SK-N-SH (cell line): ENCODE measurements at regions not wholly inside any gene's neighbourhood (a gene's known extent, or its start where the extent isn't known, plus 50 kb on each side); places are given as distances from the start of the nearest gene placed in this dataset.
A peak's percentile ranks its signal among the peaks of the same experiment; 100 is the strongest.

Experiments used
- CTCF ChIA-PET: fragments of 300-600, 350-600 bp; formaldehyde crosslinking; extraction: SDS; loops from one replicate; lab custom pipeline; 2021; lab: Yijun Ruan, JAX
- POLR2A ChIA-PET: fragments of 350-600 bp; sonication (Branson Sonifier 250); formaldehyde crosslinking; extraction: SDS; loops from one replicate; lab custom pipeline; 2020; ENCODE audit warnings: antibody characterized with exemption, inconsistent platforms; lab: Yijun Ruan, JAX
- DNase-seq: peaks from one replicate; pipeline ENCODE4 v3.0.0; 2012
- H2AFZ ChIP-seq: fragments of 200-600 bp; sonication (generic); 2 replicates; pipeline ENCODE4 v1.8.1; 2016; ENCODE audit warnings: antibody characterized with exemption, mild to moderate bottlenecking, low read depth
- H3F3A ChIP-seq: fragments of 200-600 bp; sonication (generic); replicated peaks from 2 replicates; pipeline ENCODE3; 2016; ENCODE audit warnings: antibody characterized with exemption, mild to moderate bottlenecking; ENCODE audit not compliant: insufficient read depth
- H3K27ac ChIP-seq, 2 experiments: fragments of 200-500 bp in 1 of 2; fragments of 200-600 bp in 1 of 2; sonication (Bioruptor generic) in 1 of 2; sonication (generic), shearing (Covaris generic) in 1 of 2; 2 replicates each; pipeline versions ENCODE4 v1.5.1 to v1.6.1; 2014 to 2016; ENCODE audit warnings: low read depth in 2 of 2, inconsistent platforms in 1 of 2, low read length in 1 of 2, mild to moderate bottlenecking in 1 of 2, mixed read lengths in 1 of 2
- H3K27me3 ChIP-seq: fragments of 200-600 bp; sonication (generic), shearing (Covaris generic); 2 replicates; pipeline ENCODE4 v1.6.1; 2016; ENCODE audit warnings: mixed run types; ENCODE audit not compliant: insufficient read depth
- H3K36me3 ChIP-seq, 2 experiments: fragments of 200-500 bp in 1 of 2; fragments of 200-600 bp in 1 of 2; sonication (Bioruptor generic) in 1 of 2; sonication (generic) in 1 of 2; replicated peaks in 1 of 2; 2 replicates each; pipeline versions ENCODE3 to v1.5.1; 2014 to 2016; ENCODE audit warnings: low read length in 1 of 2, mild to moderate bottlenecking in 1 of 2; ENCODE audit not compliant: insufficient read depth in 2 of 2, control insufficient read depth in 1 of 2
- H3K4me1 ChIP-seq, 2 experiments: fragments of 200-500 bp in 1 of 2; fragments of 200-600 bp in 1 of 2; sonication (Bioruptor generic) in 1 of 2; sonication (generic), shearing (Covaris generic) in 1 of 2; 2 replicates each; pipeline versions ENCODE4 v1.5.1 to v1.6.1; 2014 to 2016; ENCODE audit warnings: low read depth in 1 of 2, low read length in 1 of 2, mixed run types in 1 of 2; ENCODE audit not compliant: insufficient read depth in 2 of 2, control insufficient read depth in 1 of 2
- H3K4me2 ChIP-seq: fragments of 200-600 bp; sonication (generic), shearing (Covaris generic); 2 replicates; pipeline ENCODE4 v1.6.1; 2017; ENCODE audit warnings: mixed run types
- H3K4me3 ChIP-seq, 2 experiments: fragments of 200-500 bp in 1 of 2; fragments of 200-600 bp in 1 of 2; sonication (Bioruptor generic) in 1 of 2; sonication (generic), shearing (Covaris generic) in 1 of 2; 2 replicates each; pipeline versions ENCODE4 v1.5.1 to v1.8.1; 2014 to 2016; ENCODE audit warnings: low read depth in 2 of 2, inconsistent platforms in 1 of 2, low read length in 1 of 2, mild to moderate bottlenecking in 1 of 2, mixed read lengths in 1 of 2, moderate library complexity in 1 of 2
- H3K79me2 ChIP-seq: fragments of 200-600 bp; sonication (generic); 2 replicates; pipeline ENCODE4 v1.8.1; 2017; ENCODE audit warnings: mild to moderate bottlenecking; ENCODE audit not compliant: insufficient read depth
- H3K9ac ChIP-seq: fragments of 200-600 bp; sonication (generic); 2 replicates; pipeline ENCODE4 v1.6.1; 2017; ENCODE audit warnings: mixed run types
- H3K9me2 ChIP-seq: fragments of 200-600 bp; sonication (generic); 2 replicates; pipeline ENCODE4 v1.6.1; 2017; ENCODE audit warnings: mixed run types
- H3K9me3 ChIP-seq: fragments of 200-600 bp; sonication (generic); 2 replicates; pipeline ENCODE4 v1.6.1; 2017; ENCODE audit warnings: mixed run types, mild to moderate bottlenecking, moderate library complexity
- H4K20me1 ChIP-seq: fragments of 200-600 bp; sonication (generic); 2 replicates; pipeline ENCODE4 v1.6.1; 2017; ENCODE audit warnings: mild to moderate bottlenecking, mixed run types; ENCODE audit not compliant: insufficient read depth
- CHD2 ChIP-seq: fragments of 150-350 bp; IDR thresholded peaks from 2 replicates; pipeline ENCODE4 v1.6.1; 2018; ENCODE audit warnings: low read length; ENCODE audit not compliant: partially characterized antibody
- ELF1 ChIP-seq: IDR thresholded peaks from 2 replicates; pipeline ENCODE4 v1.4.0; 2012
- EP300 ChIP-seq, 2 experiments: IDR thresholded peaks; 2 replicates each; pipeline versions ENCODE4 v1.4.0 to v1.6.1; 2012; ENCODE audit warnings: borderline replicate concordance in 1 of 2, low read depth in 1 of 2, low read length in 1 of 2
- EZH2phosphoT487 ChIP-seq: fragments of 200-600 bp; sonication (generic); IDR thresholded peaks from 2 replicates; pipeline ENCODE4 v1.6.1; 2017; ENCODE audit warnings: low read depth, mixed run types, mild to moderate bottlenecking, antibody characterized with exemption, moderate library complexity, borderline replicate concordance
- FOSL2 ChIP-seq: IDR thresholded peaks from 2 replicates; pipeline ENCODE4 v1.4.0; 2012; ENCODE audit warnings: low read depth, mild to moderate bottlenecking, moderate library complexity, borderline replicate concordance
- JUND ChIP-seq: IDR thresholded peaks from 2 replicates; pipeline ENCODE4 v1.4.0; 2012
- MEF2A ChIP-seq: IDR thresholded peaks from 2 replicates; pipeline ENCODE4 v1.4.0; 2012; ENCODE audit warnings: low read depth, borderline replicate concordance
- NFIC ChIP-seq: IDR thresholded peaks from 2 replicates; pipeline ENCODE4 v1.4.0; 2012; ENCODE audit warnings: borderline replicate concordance
- POLR2AphosphoS5 ChIP-seq: IDR thresholded peaks from 2 replicates; pipeline ENCODE4 v1.6.1; 2012; ENCODE audit warnings: low read depth, low read length
- RCOR1 ChIP-seq: fragments of 150-350 bp; IDR thresholded peaks from 2 replicates; pipeline ENCODE4 v1.6.1; 2017; ENCODE audit warnings: antibody characterized with exemption, low read length
- RXRA ChIP-seq: IDR thresholded peaks from 2 replicates; pipeline ENCODE4 v1.4.0; 2012; ENCODE audit warnings: low read depth, mild to moderate bottlenecking, borderline replicate concordance
- SIN3A ChIP-seq: IDR thresholded peaks from 2 replicates; pipeline ENCODE4 v1.6.1; 2012; ENCODE audit warnings: low read depth, mild to moderate bottlenecking, low read length, moderate library complexity, borderline replicate concordance
- SMC3 ChIP-seq: IDR thresholded peaks from 2 replicates; pipeline ENCODE4 v1.6.1; 2012; ENCODE audit warnings: low read depth, low read length, improper control_type of control experiment
- TCF12 ChIP-seq: IDR thresholded peaks from 2 replicates; pipeline ENCODE4 v1.4.0; 2012
- TEAD4 ChIP-seq: IDR thresholded peaks from 2 replicates; pipeline ENCODE4 v1.4.0; 2012; ENCODE audit warnings: mild to moderate bottlenecking, borderline replicate concordance; ENCODE audit not compliant: insufficient read depth
- WGBS: methylation state at CpG from one replicate; pipeline ENCODE4 v1.1.6; 2017; ENCODE audit warnings: low lambda C conversion rate; 5-methylcytosine and 5-hydroxymethylcytosine counted together
- TF ChIP-seq, protein P1 (sequence below): IDR thresholded peaks from 2 replicates; pipeline ENCODE4; 2012
- TF ChIP-seq, protein P2 (sequence below): IDR thresholded peaks from 2 replicates; pipeline ENCODE4 v1.6.1; 2012; ENCODE audit warnings: mild to moderate bottlenecking, low read depth, low read length, moderate library complexity
- TF ChIP-seq, protein P3 (sequence below): IDR thresholded peaks from 2 replicates; pipeline ENCODE4 v1.4.0; 2012; ENCODE audit warnings: low read depth

DNA sequence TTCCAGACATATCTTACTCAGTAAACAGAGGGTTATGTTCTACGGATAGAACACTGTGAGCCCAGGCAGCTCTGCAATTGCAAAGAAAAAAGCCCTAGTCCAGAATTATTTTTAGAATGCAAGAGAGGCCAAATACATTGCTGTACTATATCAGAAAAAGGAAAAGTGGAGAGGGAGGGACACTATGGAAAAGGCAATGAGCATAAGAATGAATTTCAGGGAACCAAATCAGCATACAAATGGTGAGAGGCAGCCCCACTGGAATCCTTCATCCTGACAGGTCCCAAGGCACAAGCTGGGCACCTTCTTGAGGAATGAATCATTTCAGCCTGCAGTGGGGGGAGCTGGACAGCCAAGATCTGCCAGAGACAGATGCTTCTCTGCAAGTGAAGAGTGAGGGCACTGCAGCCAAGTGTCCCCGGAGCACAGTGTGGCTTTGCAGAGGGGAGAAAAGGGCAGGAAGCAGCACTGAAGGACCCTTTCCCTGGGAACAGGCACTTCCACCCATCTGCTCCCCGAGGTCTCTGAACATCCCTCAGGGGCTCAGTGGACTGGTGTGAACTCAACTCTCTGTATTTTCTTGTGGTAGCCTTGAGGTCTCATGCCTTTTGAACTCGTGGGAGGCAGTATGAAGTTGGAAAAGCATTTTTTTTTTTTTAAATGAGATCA is 115.6 kb downstream of the XCL2 start:
- no peaks in the 10 kb centered on the region for H3K9me3 ChIP-seq
- H3K27me3 ChIP-seq, result no peaks in the 10 kb centered on the region
- peak; percentile 18 for DNase-seq
- H3F3A ChIP-seq, result no peaks in the 10 kb centered on the region
- no peaks in the 10 kb centered on the region for H4K20me1 ChIP-seq
- H3K4me2 ChIP-seq, result peak overlapping the region; percentile 58; the same call in 1 of the 2 replicates
- H2AFZ ChIP-seq, result peak overlapping the region; percentile 22; the same call in 1 of the 2 replicates
- H3K4me1 ChIP-seq, result peaks cover 0 to 14% of the 10 kb centered on the region in 2 experiments; a peak in 2 of 4 replicates
- TF ChIP-seq EP300 (IDR thresholded peaks at IDR 0.05; ENCODE audit: borderline replicate concordance in 1 of 2, low read depth in 1 of 2, low read length in 1 of 2) (peak in 1 of 2 experiments; percentile 82; a peak in 2 of 4 replicates), MEF2A (0 out of 2 replicates have a peak, but pooled peaks have one; percentile 61), NFIC (peak; percentile 77), JUND (peak; percentile 91), TEAD4 (peak; percentile 74), SMC3 (no peak), CHD2 (no peak), EZH2phosphoT487 (no peak), RXRA (peak; percentile 60; the same call in 1 of the 2 replicates), POLR2AphosphoS5 (peak; percentile 73), FOSL2 (peak; percentile 94), SIN3A (peak; percentile 44; the same call in 1 of the 2 replicates), RCOR1 (no peak), TCF12 (peak; percentile 98), ELF1 (0 out of 2 replicates have a peak, but pooled peaks have one; percentile 16)
- TF ChIP-seq, protein P1, sequence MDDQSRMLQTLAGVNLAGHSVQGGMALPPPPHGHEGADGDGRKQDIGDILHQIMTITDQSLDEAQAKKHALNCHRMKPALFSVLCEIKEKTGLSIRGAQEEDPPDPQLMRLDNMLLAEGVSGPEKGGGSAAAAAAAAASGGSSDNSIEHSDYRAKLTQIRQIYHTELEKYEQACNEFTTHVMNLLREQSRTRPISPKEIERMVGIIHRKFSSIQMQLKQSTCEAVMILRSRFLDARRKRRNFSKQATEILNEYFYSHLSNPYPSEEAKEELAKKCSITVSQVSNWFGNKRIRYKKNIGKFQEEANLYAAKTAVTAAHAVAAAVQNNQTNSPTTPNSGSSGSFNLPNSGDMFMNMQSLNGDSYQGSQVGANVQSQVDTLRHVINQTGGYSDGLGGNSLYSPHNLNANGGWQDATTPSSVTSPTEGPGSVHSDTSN, result peak; percentile 96
- TF ChIP-seq, protein P2, sequence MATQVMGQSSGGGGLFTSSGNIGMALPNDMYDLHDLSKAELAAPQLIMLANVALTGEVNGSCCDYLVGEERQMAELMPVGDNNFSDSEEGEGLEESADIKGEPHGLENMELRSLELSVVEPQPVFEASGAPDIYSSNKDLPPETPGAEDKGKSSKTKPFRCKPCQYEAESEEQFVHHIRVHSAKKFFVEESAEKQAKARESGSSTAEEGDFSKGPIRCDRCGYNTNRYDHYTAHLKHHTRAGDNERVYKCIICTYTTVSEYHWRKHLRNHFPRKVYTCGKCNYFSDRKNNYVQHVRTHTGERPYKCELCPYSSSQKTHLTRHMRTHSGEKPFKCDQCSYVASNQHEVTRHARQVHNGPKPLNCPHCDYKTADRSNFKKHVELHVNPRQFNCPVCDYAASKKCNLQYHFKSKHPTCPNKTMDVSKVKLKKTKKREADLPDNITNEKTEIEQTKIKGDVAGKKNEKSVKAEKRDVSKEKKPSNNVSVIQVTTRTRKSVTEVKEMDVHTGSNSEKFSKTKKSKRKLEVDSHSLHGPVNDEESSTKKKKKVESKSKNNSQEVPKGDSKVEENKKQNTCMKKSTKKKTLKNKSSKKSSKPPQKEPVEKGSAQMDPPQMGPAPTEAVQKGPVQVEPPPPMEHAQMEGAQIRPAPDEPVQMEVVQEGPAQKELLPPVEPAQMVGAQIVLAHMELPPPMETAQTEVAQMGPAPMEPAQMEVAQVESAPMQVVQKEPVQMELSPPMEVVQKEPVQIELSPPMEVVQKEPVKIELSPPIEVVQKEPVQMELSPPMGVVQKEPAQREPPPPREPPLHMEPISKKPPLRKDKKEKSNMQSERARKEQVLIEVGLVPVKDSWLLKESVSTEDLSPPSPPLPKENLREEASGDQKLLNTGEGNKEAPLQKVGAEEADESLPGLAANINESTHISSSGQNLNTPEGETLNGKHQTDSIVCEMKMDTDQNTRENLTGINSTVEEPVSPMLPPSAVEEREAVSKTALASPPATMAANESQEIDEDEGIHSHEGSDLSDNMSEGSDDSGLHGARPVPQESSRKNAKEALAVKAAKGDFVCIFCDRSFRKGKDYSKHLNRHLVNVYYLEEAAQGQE, result peak; percentile 77
- TF ChIP-seq, protein P3, sequence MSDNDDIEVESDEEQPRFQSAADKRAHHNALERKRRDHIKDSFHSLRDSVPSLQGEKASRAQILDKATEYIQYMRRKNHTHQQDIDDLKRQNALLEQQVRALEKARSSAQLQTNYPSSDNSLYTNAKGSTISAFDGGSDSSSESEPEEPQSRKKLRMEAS, result peak; percentile 71
- 31% methylated on average over 4 of the region's 4 CpGs for WGBS
- POLR2A ChIA-PET, result no interaction called here
- H3K79me2 ChIP-seq, result no peaks in the 10 kb centered on the region
- no peaks in the 10 kb centered on the region for H3K36me3 ChIP-seq
- H3K9ac ChIP-seq, result no peak overlapping the region
- peak overlapping the region; percentile 37 to 94; a peak in 3 of 4 replicates for H3K27ac ChIP-seq
- CTCF ChIA-PET, result interaction anchor here (5.4 kb wide), 1 partner anchor 11 kb away, joined by 41 read pairs; no protein-coding TSS in a partner anchor
- H3K9me2 ChIP-seq, result no peaks in the 10 kb centered on the region
- H3K4me3 ChIP-seq, result no peak overlapping the region
